ENCODE measurements at regions not wholly inside any gene's neighbourhood (a gene's known extent, or its start where the extent isn't known, plus 50 kb on each side); places are given as distances from the start of the nearest gene placed in this dataset.

GRCh38 chr2:164023896-164024295, 288.1 kb upstream of the FIGN start:
- no peak for TF ChIP-seq ZNF274 (IDR thresholded peaks at IDR 0.05; ENCODE audit: low read depth, low read length)
- no peak for TF ChIP-seq YY1 (IDR thresholded peaks at IDR 0.05; ENCODE audit: insufficient read depth, insufficient read length)

All from NT2/D1 (cell line).